ENCODE measurements at regions not wholly inside any gene's neighbourhood (a gene's known extent, or its start where the extent isn't known, plus 50 kb on each side); places are given as distances from the start of the nearest gene placed in this dataset.

- no peak for TF ChIP-seq CTCF (IDR thresholded peaks at IDR 0.05)
- TF ChIP-seq EZH2 (IDR thresholded peaks at IDR 0.05; ENCODE audit: borderline replicate concordance, insufficient read depth, low read depth, low read length, poor library complexity, severe bottlenecking): no peak
Measured at GRCh38 chr10:62578916-62579315, 204.7 kb downstream of the ZNF365 start.
